ENCODE measurements at regions not wholly inside any gene's neighbourhood (a gene's known extent, or its start where the extent isn't known, plus 50 kb on each side); places are given as distances from the start of the nearest gene placed in this dataset.

DNA sequence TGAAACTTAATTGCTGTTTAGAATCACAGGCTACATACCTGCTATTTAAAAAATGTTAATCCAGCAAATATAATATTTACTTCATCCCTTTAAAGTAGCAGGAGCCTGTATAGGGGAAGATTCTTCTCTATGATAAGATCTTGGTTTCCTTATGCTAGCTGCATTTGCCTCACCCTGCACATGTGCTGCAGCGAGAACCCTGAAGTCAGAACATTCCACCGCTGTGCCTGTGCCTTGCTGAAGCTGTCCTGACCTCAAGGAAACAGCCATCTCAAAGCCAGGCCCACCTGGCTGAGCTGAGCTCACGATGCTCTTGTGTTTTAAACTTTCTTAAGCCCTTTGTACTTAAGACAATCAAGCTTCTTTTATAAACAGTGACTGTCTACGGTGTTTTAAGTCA lies 355.0 kb upstream of the PCDH20 start:
- TF ChIP-seq, protein P1, sequence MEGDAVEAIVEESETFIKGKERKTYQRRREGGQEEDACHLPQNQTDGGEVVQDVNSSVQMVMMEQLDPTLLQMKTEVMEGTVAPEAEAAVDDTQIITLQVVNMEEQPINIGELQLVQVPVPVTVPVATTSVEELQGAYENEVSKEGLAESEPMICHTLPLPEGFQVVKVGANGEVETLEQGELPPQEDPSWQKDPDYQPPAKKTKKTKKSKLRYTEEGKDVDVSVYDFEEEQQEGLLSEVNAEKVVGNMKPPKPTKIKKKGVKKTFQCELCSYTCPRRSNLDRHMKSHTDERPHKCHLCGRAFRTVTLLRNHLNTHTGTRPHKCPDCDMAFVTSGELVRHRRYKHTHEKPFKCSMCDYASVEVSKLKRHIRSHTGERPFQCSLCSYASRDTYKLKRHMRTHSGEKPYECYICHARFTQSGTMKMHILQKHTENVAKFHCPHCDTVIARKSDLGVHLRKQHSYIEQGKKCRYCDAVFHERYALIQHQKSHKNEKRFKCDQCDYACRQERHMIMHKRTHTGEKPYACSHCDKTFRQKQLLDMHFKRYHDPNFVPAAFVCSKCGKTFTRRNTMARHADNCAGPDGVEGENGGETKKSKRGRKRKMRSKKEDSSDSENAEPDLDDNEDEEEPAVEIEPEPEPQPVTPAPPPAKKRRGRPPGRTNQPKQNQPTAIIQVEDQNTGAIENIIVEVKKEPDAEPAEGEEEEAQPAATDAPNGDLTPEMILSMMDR (conservative IDR thresholded peaks at IDR 0.05), result no peak
- no peak for TF ChIP-seq ZFX (IDR thresholded peaks at IDR 0.05)

Data from C4-2B (cell line).